ENCODE measurements at regions not wholly inside any gene's neighbourhood (a gene's known extent, or its start where the extent isn't known, plus 50 kb on each side); places are given as distances from the start of the nearest gene placed in this dataset.

DNA sequence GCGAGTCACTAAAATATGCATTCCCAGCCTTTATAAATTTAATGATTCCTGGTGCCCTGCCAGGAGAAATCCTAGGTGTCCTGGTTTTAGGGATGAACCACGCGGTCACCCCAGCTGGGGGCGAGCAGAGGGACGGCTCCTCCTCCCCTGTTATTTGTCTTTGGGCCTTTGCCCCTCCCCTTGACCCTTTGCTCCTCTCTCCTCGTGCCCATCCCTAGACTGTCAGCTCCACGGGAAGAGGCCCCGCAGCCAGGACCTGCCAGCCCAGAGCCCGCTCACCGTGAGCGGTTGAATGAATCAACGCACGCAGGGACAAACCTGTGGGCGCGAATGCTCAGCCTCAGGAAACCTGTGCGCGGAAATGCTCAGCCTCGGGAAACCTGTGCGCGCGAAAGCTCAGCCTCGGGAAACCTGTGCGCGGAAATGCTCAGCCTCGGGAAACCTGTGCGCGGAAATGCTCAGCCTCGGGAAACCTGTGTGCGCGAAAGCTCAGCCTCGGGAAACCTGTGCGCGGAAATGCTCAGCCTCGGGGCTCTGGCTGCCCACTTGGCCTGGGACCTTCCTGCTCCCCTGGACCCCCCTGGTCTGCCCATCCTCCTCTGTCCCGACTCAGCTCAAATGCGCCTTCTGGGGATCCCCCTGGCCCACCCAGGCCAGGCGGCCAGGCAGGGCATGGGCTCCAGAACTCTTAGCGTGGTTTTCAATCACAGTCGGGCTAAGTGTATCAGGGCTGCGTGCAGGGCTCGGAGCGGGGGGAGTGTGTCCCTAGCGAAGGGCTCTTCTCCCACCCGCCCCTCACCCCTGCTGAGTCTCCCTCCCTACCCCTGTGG lies 140.5 kb upstream of the COL5A1 start:
- TF ChIP-seq, protein P1, sequence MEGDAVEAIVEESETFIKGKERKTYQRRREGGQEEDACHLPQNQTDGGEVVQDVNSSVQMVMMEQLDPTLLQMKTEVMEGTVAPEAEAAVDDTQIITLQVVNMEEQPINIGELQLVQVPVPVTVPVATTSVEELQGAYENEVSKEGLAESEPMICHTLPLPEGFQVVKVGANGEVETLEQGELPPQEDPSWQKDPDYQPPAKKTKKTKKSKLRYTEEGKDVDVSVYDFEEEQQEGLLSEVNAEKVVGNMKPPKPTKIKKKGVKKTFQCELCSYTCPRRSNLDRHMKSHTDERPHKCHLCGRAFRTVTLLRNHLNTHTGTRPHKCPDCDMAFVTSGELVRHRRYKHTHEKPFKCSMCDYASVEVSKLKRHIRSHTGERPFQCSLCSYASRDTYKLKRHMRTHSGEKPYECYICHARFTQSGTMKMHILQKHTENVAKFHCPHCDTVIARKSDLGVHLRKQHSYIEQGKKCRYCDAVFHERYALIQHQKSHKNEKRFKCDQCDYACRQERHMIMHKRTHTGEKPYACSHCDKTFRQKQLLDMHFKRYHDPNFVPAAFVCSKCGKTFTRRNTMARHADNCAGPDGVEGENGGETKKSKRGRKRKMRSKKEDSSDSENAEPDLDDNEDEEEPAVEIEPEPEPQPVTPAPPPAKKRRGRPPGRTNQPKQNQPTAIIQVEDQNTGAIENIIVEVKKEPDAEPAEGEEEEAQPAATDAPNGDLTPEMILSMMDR (IDR thresholded peaks at IDR 0.05): no peak
- no peak for TF ChIP-seq POLR2A (IDR thresholded peaks at IDR 0.05)
